ENCODE measurements at regions not wholly inside any gene's neighbourhood (a gene's known extent, or its start where the extent isn't known, plus 50 kb on each side); places are given as distances from the start of the nearest gene placed in this dataset.
A peak's percentile ranks its signal among the peaks of the same experiment; 100 is the strongest.

GRCh38 chr1:115458426-115459114 lies 120.5 kb upstream of the NGF start:
- Histone ChIP-seq H3K27me3 (ENCODE audit: insufficient read depth, low read depth, severe bottlenecking) (no peaks in the 10 kb centered on the region), H3K4me3 (ENCODE audit: low read depth, low read length) (no peak overlapping the region), H3K27ac (no peak overlapping the region), H3K36me3 (no peaks in the 10 kb centered on the region), H3K9me3 (ENCODE audit: severe bottlenecking) (no peaks in the 10 kb centered on the region)
- no peak for DNase-seq
- TF ChIP-seq, protein P1, sequence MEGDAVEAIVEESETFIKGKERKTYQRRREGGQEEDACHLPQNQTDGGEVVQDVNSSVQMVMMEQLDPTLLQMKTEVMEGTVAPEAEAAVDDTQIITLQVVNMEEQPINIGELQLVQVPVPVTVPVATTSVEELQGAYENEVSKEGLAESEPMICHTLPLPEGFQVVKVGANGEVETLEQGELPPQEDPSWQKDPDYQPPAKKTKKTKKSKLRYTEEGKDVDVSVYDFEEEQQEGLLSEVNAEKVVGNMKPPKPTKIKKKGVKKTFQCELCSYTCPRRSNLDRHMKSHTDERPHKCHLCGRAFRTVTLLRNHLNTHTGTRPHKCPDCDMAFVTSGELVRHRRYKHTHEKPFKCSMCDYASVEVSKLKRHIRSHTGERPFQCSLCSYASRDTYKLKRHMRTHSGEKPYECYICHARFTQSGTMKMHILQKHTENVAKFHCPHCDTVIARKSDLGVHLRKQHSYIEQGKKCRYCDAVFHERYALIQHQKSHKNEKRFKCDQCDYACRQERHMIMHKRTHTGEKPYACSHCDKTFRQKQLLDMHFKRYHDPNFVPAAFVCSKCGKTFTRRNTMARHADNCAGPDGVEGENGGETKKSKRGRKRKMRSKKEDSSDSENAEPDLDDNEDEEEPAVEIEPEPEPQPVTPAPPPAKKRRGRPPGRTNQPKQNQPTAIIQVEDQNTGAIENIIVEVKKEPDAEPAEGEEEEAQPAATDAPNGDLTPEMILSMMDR (IDR thresholded peaks at IDR 0.05; ENCODE audit: low read depth, low read length) = no peak

- DNase-seq = no peak
- Histone ChIP-seq H3K36me3 (no peaks in the 10 kb centered on the region), H3K9me3 (ENCODE audit: severe bottlenecking) (no peaks in the 10 kb centered on the region), H3K4me3 (ENCODE audit: low read depth, low read length) (no peak overlapping the region), H3K27me3 (ENCODE audit: insufficient read depth, low read depth, severe bottlenecking) (no peaks in the 10 kb centered on the region), H3K27ac (no peak overlapping the region)
- TF ChIP-seq, protein P1 (IDR thresholded peaks at IDR 0.05; ENCODE audit: low read depth, low read length) = no peak
Measured at GRCh38 chr1:115457289-115457688, 119.2 kb upstream of the NGF start.

GRCh38 chr1:115456441-115456961 lies 118.5 kb upstream of the NGF start:
- Histone ChIP-seq H3K27ac (no peak overlapping the region), H3K36me3 (no peaks in the 10 kb centered on the region), H3K27me3 (ENCODE audit: insufficient read depth, low read depth, severe bottlenecking) (no peaks in the 10 kb centered on the region), H3K4me3 (ENCODE audit: low read depth, low read length) (no peak overlapping the region), H3K9me3 (ENCODE audit: severe bottlenecking) (no peaks in the 10 kb centered on the region)
- TF ChIP-seq, protein P1 (IDR thresholded peaks at IDR 0.05; ENCODE audit: low read depth, low read length) = no peak
- DNase-seq = peak; percentile 61

GRCh38 chr1:115454837-115455511 lies 116.9 kb upstream of the NGF start:
- no peak for DNase-seq
- Histone ChIP-seq H3K4me3 (ENCODE audit: low read depth, low read length) (no peak overlapping the region), H3K27me3 (ENCODE audit: insufficient read depth, low read depth, severe bottlenecking) (no peaks in the 10 kb centered on the region), H3K27ac (no peak overlapping the region), H3K9me3 (ENCODE audit: severe bottlenecking) (no peaks in the 10 kb centered on the region), H3K36me3 (no peaks in the 10 kb centered on the region)
- TF ChIP-seq, protein P1 (IDR thresholded peaks at IDR 0.05; ENCODE audit: low read depth, low read length) = no peak

DNA sequence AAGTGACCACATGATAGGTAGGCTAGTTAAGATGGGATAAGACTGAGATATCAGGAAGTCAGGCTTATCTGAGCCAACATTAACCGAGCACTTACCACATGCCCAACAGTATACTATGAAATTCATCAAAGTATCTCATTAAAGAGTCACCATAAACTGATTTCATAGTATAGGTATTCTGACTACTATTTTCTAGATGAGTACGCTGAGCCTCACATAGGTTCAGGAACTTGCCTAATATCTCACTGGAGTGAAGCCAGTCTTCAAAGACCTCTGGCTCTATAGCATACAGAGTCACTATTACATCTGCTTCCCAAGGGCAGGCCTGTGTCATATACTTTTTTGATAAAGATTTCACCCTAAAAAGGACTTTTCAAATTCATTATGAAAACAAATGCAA lies 115.6 kb upstream of the NGF start:
- TF ChIP-seq, protein P1 (IDR thresholded peaks at IDR 0.05; ENCODE audit: low read depth, low read length) = no peak
- no peak overlapping the region for H3K4me3 ChIP-seq (ENCODE audit: low read depth, low read length)
- H3K27me3 ChIP-seq (ENCODE audit: insufficient read depth, low read depth, severe bottlenecking) = no peaks in the 10 kb centered on the region
- no peaks in the 10 kb centered on the region for H3K36me3 ChIP-seq
- DNase-seq = no peak
- no peaks in the 10 kb centered on the region for H3K9me3 ChIP-seq (ENCODE audit: severe bottlenecking)
- no peak overlapping the region for H3K27ac ChIP-seq
